GM18520 (cell line): ENCODE measurements at regions not wholly inside any gene's neighbourhood (a gene's known extent, or its start where the extent isn't known, plus 50 kb on each side); places are given as distances from the start of the nearest gene placed in this dataset.

Experiments used
- ATAC-seq: cut with Tn5 transposase; IDR thresholded peaks from one replicate; pipeline ENCODE4 v1.9.1; 2021; ENCODE audit not compliant: unreplicated experiment

DNA sequence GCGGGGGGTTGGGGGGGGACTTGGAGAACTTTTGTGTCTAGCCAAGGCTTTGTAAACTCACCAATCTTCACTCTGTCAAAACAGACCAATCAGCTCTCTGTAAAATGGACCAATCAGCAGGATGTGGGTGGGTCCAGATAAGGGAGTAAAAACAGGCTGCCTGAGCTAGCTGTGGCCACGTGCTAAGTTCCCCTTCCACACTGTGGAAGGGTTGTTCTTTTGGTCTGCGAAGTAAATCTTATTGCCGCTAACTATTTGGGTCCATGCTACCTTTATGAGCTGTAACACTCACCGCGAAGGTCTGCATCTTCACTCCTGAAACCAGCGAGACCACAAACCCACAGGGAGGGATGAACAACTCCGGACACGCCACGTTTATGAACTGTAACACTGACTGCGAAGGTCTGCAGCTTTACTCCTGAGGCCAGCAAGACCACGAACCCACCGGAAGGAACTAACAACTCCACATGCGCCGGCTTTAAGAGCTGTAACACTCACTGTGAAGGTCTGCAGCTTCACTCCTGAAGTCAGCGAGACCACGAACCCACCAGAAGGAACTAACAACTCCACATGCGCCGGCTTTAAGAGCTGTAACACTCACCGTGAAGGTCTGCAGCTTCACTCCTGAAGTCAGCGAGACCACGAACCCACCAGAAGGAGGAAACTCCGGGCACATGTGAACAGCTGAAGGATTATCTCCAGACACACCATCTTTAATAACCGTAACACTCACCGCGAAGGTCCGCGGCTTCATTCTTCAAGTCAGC, 186.6 kb downstream of the ID4 start:
- peak; percentile 69 for ATAC-seq

DNA sequence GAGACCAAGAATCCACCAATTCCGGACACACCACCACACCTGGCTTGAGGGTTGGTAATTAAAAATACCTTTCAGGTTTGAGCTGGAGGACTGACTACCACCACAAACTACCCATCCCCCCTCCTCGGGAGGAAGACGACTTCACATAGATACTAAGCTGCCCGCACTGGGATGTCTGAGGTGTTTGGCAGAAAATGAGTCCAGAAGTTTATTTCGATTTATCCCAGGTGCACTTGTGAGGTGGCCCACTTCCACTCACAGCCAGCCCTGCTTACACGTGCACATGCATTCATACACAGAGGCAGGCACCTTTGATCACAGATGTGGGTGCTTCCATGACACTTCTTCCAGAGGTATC, 187.1 kb downstream of the ID4 start:
- no peak for ATAC-seq

DNA sequence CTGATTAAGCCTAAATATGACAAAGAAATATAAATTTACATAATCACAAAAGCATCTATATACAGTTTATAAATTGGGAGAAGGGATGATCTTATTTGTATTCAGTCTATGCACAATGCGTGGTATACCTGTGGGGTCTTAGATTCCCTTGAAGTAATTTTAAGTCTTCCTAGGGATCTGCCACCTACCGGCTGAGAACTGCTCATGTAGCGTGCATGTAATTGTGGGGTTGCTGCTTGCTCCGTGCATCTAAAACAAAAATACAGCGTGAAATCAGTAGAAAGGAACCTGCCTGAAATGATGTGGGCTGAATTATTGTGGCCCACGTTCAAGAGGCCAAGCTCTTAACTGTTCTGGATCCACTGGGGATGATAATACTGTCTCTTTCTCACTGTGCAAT, 187.3 kb downstream of the MBOAT1 start:
- ATAC-seq: no peak

- no peak for ATAC-seq
Measured at GRCh38 chr6:20025681-20026080, 186.6 kb downstream of the MBOAT1 start.

GRCh38 chr6:20028143-20028542, 184.1 kb downstream of the MBOAT1 start:
- ATAC-seq: no peak

DNA sequence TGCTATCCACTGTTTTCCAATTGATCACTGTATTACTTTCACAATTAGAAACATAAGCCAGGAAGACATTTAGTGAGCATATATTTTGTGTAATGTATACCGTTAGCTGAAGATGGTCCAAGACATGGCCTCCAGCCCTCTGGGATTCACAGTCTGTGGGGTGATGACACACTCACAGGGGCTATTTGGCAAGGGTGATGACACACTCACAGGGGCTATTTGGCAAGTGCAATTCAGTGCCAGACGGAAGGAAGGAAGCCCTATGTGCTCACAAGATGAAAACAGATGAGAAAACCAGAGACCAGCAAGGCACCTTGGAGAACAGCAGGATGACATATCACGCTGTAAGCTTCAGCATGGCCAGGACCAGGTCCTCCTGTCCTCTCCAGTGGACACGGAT, 183.7 kb downstream of the MBOAT1 start:
- ATAC-seq: no peak

DNA sequence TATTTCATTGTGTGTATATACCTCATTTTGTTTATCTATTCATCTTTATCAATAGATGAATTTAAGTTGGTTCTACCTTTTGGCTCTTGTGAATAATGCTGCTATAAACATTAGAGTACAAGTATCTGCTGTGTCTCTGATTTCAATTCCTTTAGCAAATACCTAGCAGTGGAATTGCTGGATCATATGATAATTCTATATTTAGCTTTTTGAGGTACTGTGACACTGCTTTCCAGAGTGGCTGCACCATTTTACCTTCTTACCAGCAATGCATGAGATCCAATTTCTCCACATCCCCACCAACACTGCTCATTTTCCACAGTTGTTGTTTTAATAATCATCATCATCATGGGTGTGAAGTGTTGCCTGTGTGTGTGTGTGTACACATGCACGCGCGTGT, 182.3 kb downstream of the MBOAT1 start:
- no peak for ATAC-seq

- no peak for ATAC-seq
Measured at GRCh38 chr6:20031342-20031741, 180.9 kb downstream of the MBOAT1 start.

DNA sequence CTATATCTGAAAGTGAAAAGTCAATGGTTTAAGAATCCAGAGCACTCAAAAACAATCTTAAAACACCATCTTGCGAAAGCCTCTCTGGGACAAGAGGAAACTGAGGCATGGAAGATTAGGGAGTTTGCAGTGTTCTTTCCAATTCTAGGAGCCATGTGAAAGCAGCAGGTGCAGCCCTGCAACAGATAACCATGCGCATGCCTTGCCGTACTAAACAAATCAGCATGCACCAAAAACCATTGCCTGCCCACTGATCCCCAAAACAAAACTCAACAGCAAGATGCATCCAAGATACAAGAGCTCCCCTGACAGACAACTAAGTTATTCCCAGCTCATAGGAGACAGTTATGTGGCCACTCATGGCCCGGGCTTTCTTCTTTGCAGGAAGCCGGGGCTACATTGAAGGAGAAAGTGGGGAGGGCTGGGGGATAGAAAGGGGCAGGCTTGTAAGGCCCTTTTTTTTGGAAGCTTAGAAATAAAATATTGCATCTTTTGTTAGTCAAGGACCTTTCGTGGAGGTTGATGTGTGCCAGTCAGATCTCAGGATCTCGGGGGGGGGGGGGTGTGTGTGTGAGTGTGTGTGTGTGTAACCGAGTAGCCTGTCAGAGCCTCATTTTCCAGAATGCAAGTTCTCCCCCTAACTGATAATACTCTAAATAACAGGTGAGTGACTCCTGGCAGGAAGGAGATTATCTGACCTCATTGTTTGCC, 178.4 kb downstream of the MBOAT1 start:
- no peak for ATAC-seq

DNA sequence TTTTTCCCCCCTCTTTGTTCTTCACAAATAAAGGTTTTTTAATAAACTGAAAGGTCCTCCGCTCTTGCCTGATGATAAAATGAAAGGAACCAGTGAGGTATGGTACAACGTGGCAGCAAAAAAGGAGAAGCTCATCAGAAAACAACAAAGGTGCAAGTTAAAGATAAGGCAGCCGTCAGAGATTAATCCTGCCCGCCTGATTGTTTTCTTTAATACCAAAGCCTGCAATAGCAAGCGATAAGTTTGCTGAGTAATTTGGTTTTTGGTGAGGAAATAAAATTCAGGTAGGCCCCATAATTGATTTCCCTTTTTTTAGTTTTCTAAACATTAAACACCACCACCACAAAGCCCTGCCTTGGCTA, 177.9 kb downstream of the MBOAT1 start:
- ATAC-seq: no peak

DNA sequence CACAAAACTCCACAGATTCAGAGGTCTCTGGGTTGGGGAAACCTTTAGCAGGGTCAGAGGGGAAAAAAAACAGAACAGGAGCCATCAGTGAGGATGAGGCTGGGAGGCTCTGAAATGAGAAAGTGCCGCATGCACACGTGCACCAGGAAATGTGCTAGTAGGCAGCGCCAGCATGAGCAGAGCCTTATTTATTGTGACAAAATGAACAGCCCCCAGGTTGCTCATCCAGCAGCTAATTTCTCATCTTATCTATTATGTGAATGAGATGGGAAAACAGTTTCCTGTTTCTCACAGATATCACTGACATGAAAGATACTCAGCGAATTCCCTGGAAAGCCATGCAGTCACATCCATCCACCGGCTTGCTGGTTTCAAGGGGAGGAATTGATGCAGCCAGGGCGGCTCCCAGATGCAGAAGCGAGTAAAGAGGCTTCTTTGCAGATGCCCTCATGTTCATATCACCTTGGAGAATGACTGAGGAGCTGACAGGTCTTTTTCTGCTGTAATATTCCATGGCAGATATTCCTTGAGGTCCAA, 176.1 kb downstream of the MBOAT1 start:
- no peak for ATAC-seq

GRCh38 chr6:20038410-20039204, 173.7 kb downstream of the MBOAT1 start:
- ATAC-seq: no peak

DNA sequence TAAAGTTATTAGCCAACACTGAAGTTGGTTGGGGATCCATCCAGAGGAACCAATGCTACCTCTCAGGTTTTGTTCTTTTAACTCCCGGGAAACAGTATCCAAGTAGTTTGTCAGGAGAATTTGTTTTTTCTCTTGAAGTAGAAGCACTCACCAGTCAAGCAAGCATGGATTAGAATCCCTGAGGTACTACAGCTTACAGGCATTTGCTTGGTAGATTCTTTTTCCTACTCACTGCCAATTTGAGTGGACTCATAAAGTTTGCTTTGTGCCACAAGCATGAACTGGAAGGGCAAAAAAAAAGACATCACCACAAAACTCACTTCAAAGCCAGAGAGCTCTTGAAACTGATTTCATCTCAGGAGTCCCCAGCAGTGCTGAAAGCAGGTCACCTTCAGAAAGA, 167.4 kb downstream of the MBOAT1 start:
- ATAC-seq: no peak
